Transverse colon (tissue), 4 donors: ENCODE measurements at regions not wholly inside any gene's neighbourhood (a gene's known extent, or its start where the extent isn't known, plus 50 kb on each side); places are given as distances from the start of the nearest gene placed in this dataset.

Experiments
- EP300 ChIP-seq: sonication (generic); formaldehyde crosslinking; IDR thresholded peaks from one replicate; pipeline ENCODE4 v1.6.1; 2017; ENCODE audit warnings: antibody characterized with exemption, low read depth
- POLR2A ChIP-seq: fragments of 450-650 bp; IDR thresholded peaks from one replicate; pipeline ENCODE4 v1.6.1; 2016; ENCODE audit warnings: antibody characterized with exemption, mild to moderate bottlenecking, moderate library complexity
- POLR2AphosphoS5 ChIP-seq, 3 donors: sonication (generic); formaldehyde crosslinking; IDR thresholded peaks; one replicate each; pipeline ENCODE4 v1.6.1; 2016; ENCODE audit warnings: antibody characterized with exemption in 3 of 3
- TF ChIP-seq, protein P1 (sequence below), 5 experiments: fragments of 200-600 bp in 3 of 5; fragments of 450-650 bp in 2 of 5; sonication (generic) in 3 of 5; IDR thresholded peaks; 1 replicate in 2 of 5; 2 replicates in 3 of 5; pipeline ENCODE4 v1.5.1; 2016 to 2017; ENCODE audit warnings: antibody characterized with exemption in 5 of 5, inconsistent platforms in 3 of 5, mild to moderate bottlenecking in 2 of 5, moderate library complexity in 1 of 5

DNA sequence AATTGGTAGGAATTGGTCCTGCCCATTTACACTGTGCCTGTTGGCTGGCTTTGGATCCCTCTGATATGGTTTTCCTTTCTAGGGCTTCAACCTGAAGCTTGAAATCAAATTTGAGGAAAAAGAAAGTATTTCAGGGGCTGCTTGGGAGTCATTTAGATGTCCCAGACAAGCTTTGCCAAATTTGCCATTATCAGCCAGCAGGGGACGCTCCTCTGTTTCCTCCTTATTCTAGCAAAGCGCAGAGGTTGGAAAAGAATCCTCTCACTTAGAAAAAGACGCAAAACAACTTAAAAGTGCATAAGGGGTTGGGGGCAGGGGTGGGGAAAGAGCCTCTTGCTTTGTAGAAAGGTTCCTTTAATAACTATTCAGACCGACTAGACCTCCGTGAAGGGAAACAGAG, 1211.1 kb upstream of the PCDH20 start:
- TF ChIP-seq, protein P1, sequence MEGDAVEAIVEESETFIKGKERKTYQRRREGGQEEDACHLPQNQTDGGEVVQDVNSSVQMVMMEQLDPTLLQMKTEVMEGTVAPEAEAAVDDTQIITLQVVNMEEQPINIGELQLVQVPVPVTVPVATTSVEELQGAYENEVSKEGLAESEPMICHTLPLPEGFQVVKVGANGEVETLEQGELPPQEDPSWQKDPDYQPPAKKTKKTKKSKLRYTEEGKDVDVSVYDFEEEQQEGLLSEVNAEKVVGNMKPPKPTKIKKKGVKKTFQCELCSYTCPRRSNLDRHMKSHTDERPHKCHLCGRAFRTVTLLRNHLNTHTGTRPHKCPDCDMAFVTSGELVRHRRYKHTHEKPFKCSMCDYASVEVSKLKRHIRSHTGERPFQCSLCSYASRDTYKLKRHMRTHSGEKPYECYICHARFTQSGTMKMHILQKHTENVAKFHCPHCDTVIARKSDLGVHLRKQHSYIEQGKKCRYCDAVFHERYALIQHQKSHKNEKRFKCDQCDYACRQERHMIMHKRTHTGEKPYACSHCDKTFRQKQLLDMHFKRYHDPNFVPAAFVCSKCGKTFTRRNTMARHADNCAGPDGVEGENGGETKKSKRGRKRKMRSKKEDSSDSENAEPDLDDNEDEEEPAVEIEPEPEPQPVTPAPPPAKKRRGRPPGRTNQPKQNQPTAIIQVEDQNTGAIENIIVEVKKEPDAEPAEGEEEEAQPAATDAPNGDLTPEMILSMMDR (IDR thresholded peaks at IDR 0.05) = no peak
- no peak for TF ChIP-seq POLR2A
- TF ChIP-seq POLR2AphosphoS5 (IDR thresholded peaks at IDR 0.05) = no peak
- no peak for TF ChIP-seq EP300
